OCI-LY3 (cell line): ENCODE measurements at regions not wholly inside any gene's neighbourhood (a gene's known extent, or its start where the extent isn't known, plus 50 kb on each side); places are given as distances from the start of the nearest gene placed in this dataset.
A peak's percentile ranks its signal among the peaks of the same experiment; 100 is the strongest.

Source experiments
- H2AFZ ChIP-seq: fragments of 200-600, 300-600 bp; shearing (Covaris generic); 2 replicates; pipeline ENCODE4 v1.6.0; 2014; ENCODE audit warnings: antibody characterized with exemption, low read depth, low read length
- H3K27ac ChIP-seq: fragments of 200-600, 300-600 bp; sonication (generic); 2 replicates; pipeline ENCODE4 v1.5.1; 2014; ENCODE audit warnings: mild to moderate bottlenecking, low read length, moderate library complexity, mixed read lengths
- H3K27me3 ChIP-seq: fragments of 200-600, 300-600 bp; sonication (generic); 2 replicates; pipeline ENCODE4 v1.6.1; 2014; ENCODE audit warnings: low read depth, low read length, mixed read lengths
- H3K36me3 ChIP-seq: fragments of 200-600, 300-600 bp; sonication (generic); replicated peaks from 2 replicates; pipeline ENCODE3; 2014; ENCODE audit warnings: low read depth, low read length, mixed read lengths
- H3K4me1 ChIP-seq: fragments of 300-600, 200-600 bp; sonication (generic); 2 replicates; pipeline ENCODE4 v1.6.1; 2014; ENCODE audit warnings: low read length, mixed read lengths
- H3K4me2 ChIP-seq: fragments of 200-600, 300-600 bp; sonication (generic); 2 replicates; pipeline ENCODE4 v1.6.1; 2014; ENCODE audit warnings: low read length, mixed read lengths
- H3K4me3 ChIP-seq: fragments of 300-600, 200-600 bp; sonication (generic); 2 replicates; pipeline ENCODE4 v1.5.1; 2014; ENCODE audit warnings: antibody characterized with exemption, mild to moderate bottlenecking, low read length, moderate library complexity
- H3K79me2 ChIP-seq: fragments of 300-600, 200-600 bp; shearing (Covaris generic); 2 replicates; pipeline ENCODE4 v1.6.1; 2014; ENCODE audit warnings: mild to moderate bottlenecking, low read length, mixed read lengths
- H3K9ac ChIP-seq: fragments of 300-600, 200-600 bp; shearing (Covaris generic); 2 replicates; pipeline ENCODE4 v1.6.0; 2014; ENCODE audit warnings: mild to moderate bottlenecking, low read length, moderate library complexity
- H3K9me3 ChIP-seq: fragments of 200-600, 300-600 bp; shearing (Covaris generic); 2 replicates; pipeline ENCODE4 v1.6.1; 2014; ENCODE audit warnings: low read length, mixed read lengths; ENCODE audit not compliant: insufficient read depth
- H4K20me1 ChIP-seq: fragments of 200-600, 300-600 bp; sonication (generic); 2 replicates; pipeline ENCODE4 v1.6.1; 2016; ENCODE audit warnings: low read length, mixed read lengths; ENCODE audit not compliant: insufficient read depth
- CTCF ChIP-seq: fragments of 200-600, 300-600 bp; sonication (generic); IDR thresholded peaks from 2 replicates; pipeline ENCODE4 v1.5.1; 2014; ENCODE audit warnings: antibody characterized with exemption, low read length, low read depth
- EZH2phosphoT487 ChIP-seq: fragments of 200-600 bp; shearing (Covaris generic); IDR thresholded peaks from 2 replicates; pipeline ENCODE4 v1.6.1; 2018; ENCODE audit warnings: antibody characterized with exemption, mixed run types, low read depth

- TF ChIP-seq EZH2phosphoT487 = no peak
- TF ChIP-seq CTCF = no peak
- no peaks in the 10 kb centered on the region for H3K27me3 ChIP-seq
- peak overlapping the region; percentile 50 for H3K4me2 ChIP-seq
- H3K79me2 ChIP-seq = no peaks in the 10 kb centered on the region
- H2AFZ ChIP-seq = peak overlapping the region; percentile 43
- H3K27ac ChIP-seq = peak overlapping the region; percentile 39
- peaks cover 61% of the 10 kb centered on the region for H3K4me1 ChIP-seq
- H3K9ac ChIP-seq = no peak overlapping the region
- no peaks in the 10 kb centered on the region for H4K20me1 ChIP-seq
- H3K9me3 ChIP-seq = 0 out of 2 replicates have a peak, but pooled peaks cover 3% of the 10 kb centered on the region
- H3K36me3 ChIP-seq = no peaks in the 10 kb centered on the region
- H3K4me3 ChIP-seq = no peak overlapping the region
These were observed 237.7 kb downstream of the PRL start for GRCh38 chr6:22059126-22059525.

- no peak overlapping the region for H3K4me3 ChIP-seq
- no peak overlapping the region for H3K9ac ChIP-seq
- H3K36me3 ChIP-seq = no peaks in the 10 kb centered on the region
- no peaks in the 10 kb centered on the region for H4K20me1 ChIP-seq
- H3K9me3 ChIP-seq = 0 out of 2 replicates have a peak, but pooled peaks cover 3% of the 10 kb centered on the region
- H3K4me2 ChIP-seq = no peak overlapping the region
- H2AFZ ChIP-seq = no peak overlapping the region
- no peak for TF ChIP-seq CTCF
- no peak for TF ChIP-seq EZH2phosphoT487
- H3K79me2 ChIP-seq = no peaks in the 10 kb centered on the region
- no peak overlapping the region for H3K27ac ChIP-seq
- H3K4me1 ChIP-seq = peaks cover 70% of the 10 kb centered on the region
- no peaks in the 10 kb centered on the region for H3K27me3 ChIP-seq
These were observed 236.9 kb downstream of the PRL start for GRCh38 chr6:22059946-22060345.

- H2AFZ ChIP-seq = peak overlapping the region; percentile 63; the same call in 1 of the 2 replicates
- H3K4me3 ChIP-seq = peak overlapping the region; percentile 63
- peaks cover 96% of the 10 kb centered on the region for H3K4me1 ChIP-seq
- peak overlapping the region; percentile 80 for H3K4me2 ChIP-seq
- H3K79me2 ChIP-seq = no peaks in the 10 kb centered on the region
- H3K9ac ChIP-seq = peak overlapping the region; percentile 47
- no peaks in the 10 kb centered on the region for H4K20me1 ChIP-seq
- no peaks in the 10 kb centered on the region for H3K27me3 ChIP-seq
- no peaks in the 10 kb centered on the region for H3K9me3 ChIP-seq
- no peaks in the 10 kb centered on the region for H3K36me3 ChIP-seq
- TF ChIP-seq EZH2phosphoT487 (no peak), CTCF (no peak)
- peak overlapping the region; percentile 92 for H3K27ac ChIP-seq
These were observed 233.9 kb downstream of the PRL start for GRCh38 chr6:22062807-22063408.

GRCh38 chr6:22064558-22064957 is 232.3 kb downstream of the PRL start:
- no peak overlapping the region for H2AFZ ChIP-seq
- H3K9ac ChIP-seq = peak overlapping the region; percentile 22; the same call in 1 of the 2 replicates
- H3K79me2 ChIP-seq = no peaks in the 10 kb centered on the region
- H3K4me3 ChIP-seq = peak overlapping the region; percentile 27
- no peaks in the 10 kb centered on the region for H3K27me3 ChIP-seq
- no peaks in the 10 kb centered on the region for H3K9me3 ChIP-seq
- peak overlapping the region; percentile 92 for H3K27ac ChIP-seq
- H3K4me1 ChIP-seq = peaks cover 98% of the 10 kb centered on the region
- H3K4me2 ChIP-seq = peak overlapping the region; percentile 80
- TF ChIP-seq EZH2phosphoT487 (no peak), CTCF (no peak)
- no peaks in the 10 kb centered on the region for H4K20me1 ChIP-seq
- H3K36me3 ChIP-seq = no peaks in the 10 kb centered on the region
